ENCODE measurements at regions not wholly inside any gene's neighbourhood (a gene's known extent, or its start where the extent isn't known, plus 50 kb on each side); places are given as distances from the start of the nearest gene placed in this dataset.

GRCh38 chr19:28401739-28402424, 811.1 kb downstream of the UQCRFS1 start:
- WGBS, 3 donors, result 43 to 71% (median 60%) methylated on average over 8 of the region's 8 CpGs
- no peak overlapping the region for H3K27ac ChIP-seq (ENCODE audit: low read depth, low read length)

- no peak overlapping the region for H3K27ac ChIP-seq (ENCODE audit: low read depth, low read length)
- 52 to 69% (median 60%) methylated on average over 5 of the region's 5 CpGs for WGBS, 3 donors
Measured at GRCh38 chr19:28400953-28401671, 811.8 kb downstream of the UQCRFS1 start.

GRCh38 chr19:28399187-28399586, 813.8 kb downstream of the UQCRFS1 start:
- 73 to 87% (median 84%) methylated on average over 1 of the region's 1 CpG for WGBS, 3 donors
- no peak overlapping the region for H3K27ac ChIP-seq (ENCODE audit: low read depth, low read length)

GRCh38 chr19:28397800-28398199, 815.2 kb downstream of the UQCRFS1 start:
- 77 to 87% (median 77%) methylated on average over 5 of the region's 5 CpGs for WGBS, 3 donors
- H3K27ac ChIP-seq (ENCODE audit: low read depth, low read length), result no peak overlapping the region

GRCh38 chr19:28397306-28397705, 815.6 kb downstream of the UQCRFS1 start:
- no peak overlapping the region for H3K27ac ChIP-seq (ENCODE audit: low read depth, low read length)
- WGBS, 3 donors, result 68 to 78% (median 70%) methylated on average over 10 of the region's 10 CpGs

- WGBS, 3 donors, result 58 to 65% (median 61%) methylated on average over 13 of the region's 13 CpGs
- H3K27ac ChIP-seq (ENCODE audit: low read depth, low read length), result no peak overlapping the region
Measured at GRCh38 chr19:28396287-28396831, 816.6 kb downstream of the UQCRFS1 start.

GRCh38 chr19:28394725-28395124, 818.2 kb downstream of the UQCRFS1 start:
- no peak overlapping the region for H3K27ac ChIP-seq (ENCODE audit: low read depth, low read length)
- 24 to 52% (median 30%) methylated on average over 4 of the region's 4 CpGs for WGBS, 3 donors

GRCh38 chr19:28393574-28394336, 819.2 kb downstream of the UQCRFS1 start:
- no peak overlapping the region for H3K27ac ChIP-seq (ENCODE audit: low read depth, low read length)

GRCh38 chr19:28388988-28389387, 824.0 kb downstream of the UQCRFS1 start:
- 58 to 76% (median 69%) methylated on average over 3 of the region's 3 CpGs for WGBS, 3 donors

More at GRCh38 chr19:28393574-28394336, 819.2 kb downstream of the UQCRFS1 start:
- WGBS, 3 donors, result 9 to 27% (median 11%) methylated on average over 10 of the region's 10 CpGs

GRCh38 chr19:28387507-28387906, 825.4 kb downstream of the UQCRFS1 start:
- H3K27ac ChIP-seq (ENCODE audit: low read depth, low read length), result no peak overlapping the region
- WGBS, 3 donors, result 70 to 78% (median 76%) methylated on average over 4 of the region's 4 CpGs

More at GRCh38 chr19:28388988-28389387, 824.0 kb downstream of the UQCRFS1 start:
- no peak overlapping the region for H3K27ac ChIP-seq (ENCODE audit: low read depth, low read length)

GRCh38 chr19:28386470-28386869, 826.5 kb downstream of the UQCRFS1 start:
- WGBS, 3 donors, result 72 to 91% (median 86%) methylated on average over 6 of the region's 6 CpGs
- no peak overlapping the region for H3K27ac ChIP-seq (ENCODE audit: low read depth, low read length)

- WGBS, 3 donors, result 20 to 21% (median 20%) methylated on average over 3 of the region's 3 CpGs
- no peak overlapping the region for H3K27ac ChIP-seq (ENCODE audit: low read depth, low read length)
Measured at GRCh38 chr19:28386066-28386465, 826.9 kb downstream of the UQCRFS1 start.

- H3K27ac ChIP-seq (ENCODE audit: low read depth, low read length), result no peak overlapping the region
- 21 to 33% (median 30%) methylated on average over 9 of the region's 9 CpGs for WGBS, 3 donors
Measured at GRCh38 chr19:28377077-28377476, 835.9 kb downstream of the UQCRFS1 start.

GRCh38 chr19:28374971-28375370, 838.0 kb downstream of the UQCRFS1 start:
- 74 to 85% (median 84%) methylated on average over 6 of the region's 6 CpGs for WGBS, 3 donors
- H3K27ac ChIP-seq (ENCODE audit: low read depth, low read length), result no peak overlapping the region

GRCh38 chr19:28372576-28373247, 840.2 kb downstream of the UQCRFS1 start:
- WGBS, 3 donors, result 55 to 70% (median 65%) methylated on average over 4 of the region's 4 CpGs
- no peak overlapping the region for H3K27ac ChIP-seq (ENCODE audit: low read depth, low read length)

GRCh38 chr19:28367146-28367545, 845.8 kb downstream of the UQCRFS1 start:
- H3K27ac ChIP-seq (ENCODE audit: low read depth, low read length), result no peak overlapping the region
- WGBS, 3 donors, result 49 to 77% (median 59%) methylated on average over 1 of the region's 1 CpG

- no peak overlapping the region for H3K27ac ChIP-seq (ENCODE audit: low read depth, low read length)
- whole genome bisulfite sequencing, 3 donors, result 66 to 88% (median 81%) methylated on average over 4 of the region's 4 CpGs
Measured at GRCh38 chr19:28363254-28363653, 849.7 kb downstream of the UQCRFS1 start.
